CD4-positive, alpha-beta T cell (primary cell): ENCODE measurements at regions not wholly inside any gene's neighbourhood (a gene's known extent, or its start where the extent isn't known, plus 50 kb on each side); places are given as distances from the start of the nearest gene placed in this dataset.

Experiments used
- ATAC-seq: fragments of 200-7000 bp; cut with Tn5 transposase; one replicate; pipeline ENCODE4 v1.10.0; 2022; ENCODE audit warnings: mild to moderate bottlenecking; ENCODE audit not compliant: poor library complexity
- CTCF ChIA-PET: fragments of 350-600 bp; sonication (Branson Sonifier 250); formaldehyde crosslinking; loops from one replicate; lab custom pipeline; 2021; ENCODE audit warnings: antibody characterized with exemption, inconsistent platforms; lab: Charles Lee
- POLR2A ChIA-PET: fragments of 350-600 bp; sonication (Branson Sonifier 250); formaldehyde crosslinking; loops from one replicate; lab custom pipeline; 2021; ENCODE audit warnings: antibody characterized with exemption, inconsistent platforms; lab: Charles Lee
- DNase-seq, 14 experiments: peaks; one replicate each; pipeline ENCODE4 v3.0.0-alpha.2; 2013 to 2020; ENCODE audit warnings: mixed read lengths in 2 of 14
- H3K27ac ChIP-seq, 2 donors: one replicate each; pipeline versions ENCODE4 v1.5.1 to v1.7.0; 2013; ENCODE audit warnings: low read length in 2 of 2, low read depth in 1 of 2, mild to moderate bottlenecking in 1 of 2
- H3K27me3 ChIP-seq, 2 experiments: 1 replicate in 1 of 2; 2 replicates in 1 of 2; pipeline versions ENCODE4 v1.6.1 to v1.7.0; 2013; ENCODE audit warnings: low read length in 2 of 2, control low read depth in 1 of 2, mild to moderate bottlenecking in 1 of 2, moderate library complexity in 1 of 2; ENCODE audit not compliant: insufficient read depth in 2 of 2, control insufficient read depth in 1 of 2
- H3K36me3 ChIP-seq: one replicate; pipeline ENCODE4 v1.6.1; 2013; ENCODE audit warnings: low read length, control low read depth; ENCODE audit not compliant: insufficient read depth
- H3K4me1 ChIP-seq: one replicate; pipeline ENCODE4 v1.6.1; 2013; ENCODE audit warnings: low read length, control low read depth; ENCODE audit not compliant: insufficient read depth
- H3K4me3 ChIP-seq: one replicate; pipeline ENCODE4 v1.5.1; 2013; ENCODE audit warnings: mild to moderate bottlenecking, low read length, moderate library complexity
- H3K9me3 ChIP-seq, 2 experiments: 1 replicate in 1 of 2; 2 replicates in 1 of 2; pipeline versions ENCODE4 v1.6.1 to v1.7.0; 2013; ENCODE audit warnings: low read length in 2 of 2, mild to moderate bottlenecking in 2 of 2, control low read depth in 1 of 2, moderate library complexity in 1 of 2; ENCODE audit not compliant: control insufficient read depth in 1 of 2, insufficient read depth in 1 of 2
- H3K27ac Mint-ChIP-seq: one replicate; pipeline ENCODE4 v1.8.0; 2020; ENCODE audit warnings: mixed read lengths
- H3K27me3 Mint-ChIP-seq: one replicate; pipeline ENCODE4 v1.8.0; 2021; ENCODE audit warnings: mixed read lengths
- H3K36me3 Mint-ChIP-seq: one replicate; pipeline ENCODE4 v1.8.0; 2021; ENCODE audit warnings: low read depth, mixed read lengths
- H3K4me1 Mint-ChIP-seq: one replicate; pipeline ENCODE4 v1.8.0; 2021; ENCODE audit warnings: low read depth, mixed read lengths
- H3K4me3 Mint-ChIP-seq: one replicate; pipeline ENCODE4 v1.8.0; 2020; ENCODE audit warnings: mild to moderate bottlenecking, mixed read lengths
- H3K9me3 Mint-ChIP-seq: one replicate; pipeline ENCODE4 v1.8.0; 2020; ENCODE audit warnings: mixed read lengths
- CTCF ChIP-seq: fragments of 200-600 bp; IDR thresholded peaks from one replicate; pipeline ENCODE4 v1.8.0; 2022; ENCODE audit warnings: antibody characterized with exemption, mild to moderate bottlenecking
- intact Hi-C, 2 experiments: fragments of 100-400 bp; cut with DNase I in 1 of 2; cut with micrococcal nuclease in 1 of 2; formaldehyde crosslinking; loops; one replicate each; pipeline versions ENCODE4 v1.15.1 to v1.9.0; 2023 to 2025; cut with DNase I, micrococcal nuclease

- Mint-ChIP-seq H3K4me3 (no peak overlapping the region), H3K4me1 (no peaks in the 10 kb centered on the region), H3K27me3 (no peaks in the 10 kb centered on the region), H3K36me3 (no peaks in the 10 kb centered on the region), H3K27ac (no peak overlapping the region), H3K9me3 (no peaks in the 10 kb centered on the region)
- intact Hi-C loops = no loop called here
- DNase-seq (no peak), ATAC-seq (no peak)
- Histone ChIP-seq H3K9me3 (no peaks in the 10 kb centered on the region), H3K27me3 (no peaks in the 10 kb centered on the region), H3K4me1 (no peaks in the 10 kb centered on the region), H3K4me3 (no peak overlapping the region), H3K36me3 (no peaks in the 10 kb centered on the region), H3K27ac (no peak overlapping the region)
- no peak for TF ChIP-seq CTCF
- CTCF ChIA-PET = interaction anchor here (2.0 kb wide), 1 partner anchor 17 kb away, joined by 4 read pairs; no protein-coding TSS in a partner anchor
- POLR2A ChIA-PET = no interaction called here
These were observed 257.6 kb upstream of the PHYHIPL start for GRCh38 chr10:58918887-58919286.

GRCh38 chr10:58919927-58920654, 256.4 kb upstream of the PHYHIPL start:
- Mint-ChIP-seq H3K4me1 (no peaks in the 10 kb centered on the region), H3K27ac (no peak overlapping the region), H3K9me3 (no peaks in the 10 kb centered on the region), H3K36me3 (no peaks in the 10 kb centered on the region), H3K27me3 (no peaks in the 10 kb centered on the region), H3K4me3 (no peak overlapping the region)
- H3K4me1 ChIP-seq = no peaks in the 10 kb centered on the region
- DNase-seq (no peak), ATAC-seq (no peak)
- ChIA-PET CTCF (no interaction called here), POLR2A (no interaction called here)
- H3K27me3 ChIP-seq = no peaks in the 10 kb centered on the region
- H3K9me3 ChIP-seq = no peaks in the 10 kb centered on the region
- no peak for TF ChIP-seq CTCF
- H3K4me3 ChIP-seq = no peak overlapping the region
- no peaks in the 10 kb centered on the region for H3K36me3 ChIP-seq
- no peak overlapping the region for H3K27ac ChIP-seq
- intact Hi-C loops = no loop called here

GRCh38 chr10:58920655-58921003, 255.8 kb upstream of the PHYHIPL start:
- Mint-ChIP-seq H3K27me3 (no peaks in the 10 kb centered on the region), H3K9me3 (no peaks in the 10 kb centered on the region), H3K4me1 (no peaks in the 10 kb centered on the region), H3K27ac (no peak overlapping the region), H3K36me3 (no peaks in the 10 kb centered on the region), H3K4me3 (no peak overlapping the region)
- Histone ChIP-seq H3K27me3 (no peaks in the 10 kb centered on the region), H3K9me3 (no peaks in the 10 kb centered on the region), H3K27ac (no peak overlapping the region), H3K4me3 (no peak overlapping the region), H3K36me3 (no peaks in the 10 kb centered on the region), H3K4me1 (no peaks in the 10 kb centered on the region)
- POLR2A ChIA-PET = no interaction called here
- TF ChIP-seq CTCF = no peak
- CTCF ChIA-PET = no interaction called here
- no peak for ATAC-seq
- DNase-seq = no peak
- intact Hi-C loops = no loop called here
